ENCODE measurements at regions not wholly inside any gene's neighbourhood (a gene's known extent, or its start where the extent isn't known, plus 50 kb on each side); places are given as distances from the start of the nearest gene placed in this dataset.

- TF ChIP-seq EZH2phosphoT487 (IDR thresholded peaks at IDR 0.05; ENCODE audit: low read depth, severe bottlenecking, unreplicated experiment) (no peak), CTCF (IDR thresholded peaks at IDR 0.05; ENCODE audit: poor library complexity) (no peak)
Measured at GRCh38 chr18:75154259-75154658, 54.7 kb downstream of the PTGR3 start.

Measured in hepatocyte (in vitro differentiated cells).